KMS-11 (cell line): ENCODE measurements at regions not wholly inside any gene's neighbourhood (a gene's known extent, or its start where the extent isn't known, plus 50 kb on each side); places are given as distances from the start of the nearest gene placed in this dataset.
"Not testable (repeated sequence)": the region's sequence is repeated elsewhere in the genome, so short reads cannot be mapped to it uniquely, and the experiment has no call there.

Source experiments
- H2AFZ ChIP-seq: fragments of 200-600 bp; sonication (generic); 2 replicates; pipeline ENCODE4 v1.6.1; 2016; ENCODE audit warnings: antibody characterized with exemption, mixed run types, low read depth
- H3K27ac ChIP-seq: fragments of 200-600 bp; sonication (generic); 2 replicates; pipeline ENCODE4 v1.6.1; 2016; ENCODE audit warnings: mild to moderate bottlenecking, mixed run types
- H3K27me3 ChIP-seq: fragments of 200-600 bp; sonication (generic); 2 replicates; pipeline ENCODE4 v1.6.1; 2017; ENCODE audit warnings: mild to moderate bottlenecking, low read depth, mixed run types, moderate library complexity; ENCODE audit not compliant: insufficient read depth
- H3K36me3 ChIP-seq: fragments of 200-600 bp; sonication (generic); 2 replicates; pipeline ENCODE4 v1.6.1; 2017; ENCODE audit warnings: mild to moderate bottlenecking, mixed run types; ENCODE audit not compliant: insufficient read depth
- H3K4me1 ChIP-seq: fragments of 200-600 bp; sonication (generic); 2 replicates; pipeline ENCODE4 v1.6.1; 2016; ENCODE audit warnings: mild to moderate bottlenecking, low read depth, mixed run types; ENCODE audit not compliant: poor library complexity, severe bottlenecking
- H3K4me2 ChIP-seq: fragments of 200-600 bp; sonication (generic); 2 replicates; pipeline ENCODE4 v1.7.0; 2016; ENCODE audit warnings: mild to moderate bottlenecking, mixed run types
- H3K4me3 ChIP-seq: fragments of 200-600 bp; sonication (generic); IDR thresholded peaks from 2 replicates; pipeline ENCODE4 v1.6.1; 2017; ENCODE audit warnings: low read depth, low read length, mixed read lengths; ENCODE audit not compliant: insufficient read depth
- H3K79me2 ChIP-seq: fragments of 200-600 bp; sonication (generic); 2 replicates; pipeline ENCODE4 v1.6.1; 2016; ENCODE audit warnings: low read depth, mixed run types; ENCODE audit not compliant: insufficient read depth
- H3K9ac ChIP-seq: fragments of 200-600 bp; sonication (generic); 2 replicates; pipeline ENCODE4 v1.6.1; 2016; ENCODE audit warnings: mild to moderate bottlenecking, mixed run types
- H4K20me1 ChIP-seq: fragments of 200-600 bp; sonication (generic); 2 replicates; pipeline ENCODE4 v1.6.1; 2016; ENCODE audit warnings: mild to moderate bottlenecking, mixed run types; ENCODE audit not compliant: insufficient read depth
- CTCF ChIP-seq: fragments of 200-600 bp; sonication (generic); conservative IDR thresholded peaks from 2 replicates; pipeline ENCODE4 v1.6.1; 2017; ENCODE audit warnings: low read depth, mild to moderate bottlenecking, antibody characterized with exemption, low read length, moderate library complexity, mixed read lengths

DNA sequence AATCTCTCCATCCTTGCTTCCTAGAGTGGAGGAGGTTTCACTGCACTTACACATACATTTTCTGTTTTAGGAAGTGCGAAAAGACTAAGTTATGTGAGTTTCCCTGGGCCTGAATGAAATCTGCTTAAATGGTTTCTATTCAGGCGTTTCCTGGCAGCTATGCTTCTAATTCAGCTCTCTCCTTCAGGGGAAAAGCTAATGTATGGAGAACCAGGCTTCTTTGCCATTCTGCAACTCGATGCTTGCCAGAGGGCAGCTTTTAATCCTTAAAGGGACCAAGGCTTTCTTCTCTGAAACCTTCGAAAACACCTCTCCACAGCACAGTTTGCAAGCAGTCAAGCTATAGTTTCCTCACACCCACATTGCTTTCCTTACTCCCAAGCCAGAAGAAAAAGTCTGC lies 89.5 kb upstream of the ARX start:
- Histone ChIP-seq H3K27me3 (no peaks in the 10 kb centered on the region), H3K79me2 (no peaks in the 10 kb centered on the region), H3K27ac (no peak overlapping the region), H3K9ac (no peak overlapping the region), H3K4me1 (no peaks in the 10 kb centered on the region), H3K36me3 (no peaks in the 10 kb centered on the region), H3K4me2 (no peak overlapping the region), H4K20me1 (no peaks in the 10 kb centered on the region), H3K4me3 (no peak overlapping the region), H2AFZ (no peak overlapping the region)
- TF ChIP-seq CTCF: no peak

DNA sequence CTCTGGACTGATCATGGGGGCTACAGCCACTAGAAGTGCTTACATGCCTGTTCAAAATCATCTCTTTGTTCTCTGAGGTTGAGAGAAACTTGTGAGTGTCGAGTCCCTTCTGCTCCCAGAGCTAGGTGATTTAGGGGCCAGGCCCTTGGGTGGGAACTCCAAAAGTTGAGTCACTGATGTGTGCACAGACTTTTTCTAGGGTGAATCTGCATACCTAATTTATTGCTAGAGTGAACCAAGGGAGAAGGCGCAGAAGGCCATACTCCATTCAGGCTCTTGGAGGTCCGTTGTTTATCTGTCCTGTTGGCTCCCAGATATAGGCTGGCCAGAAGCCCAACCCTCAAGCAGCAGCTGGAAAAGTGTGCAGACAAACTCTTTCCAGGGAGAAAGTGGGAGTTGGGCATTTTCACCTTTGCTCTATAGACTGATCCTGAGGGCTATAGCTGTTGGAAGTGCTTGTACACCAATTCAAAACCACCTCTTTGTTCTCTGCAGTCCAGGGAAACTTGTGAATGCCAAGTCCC lies 80.8 kb upstream of the ARX start:
- no peak for TF ChIP-seq CTCF
- H3K36me3 ChIP-seq: no peaks in the 10 kb centered on the region
- H3K4me1 ChIP-seq: no peaks in the 10 kb centered on the region
- H3K4me3 ChIP-seq: no peak overlapping the region
- no peak overlapping the region for H3K27ac ChIP-seq
- H3K27me3 ChIP-seq: no peaks in the 10 kb centered on the region
- no peak overlapping the region for H2AFZ ChIP-seq
- H4K20me1 ChIP-seq: no peaks in the 10 kb centered on the region
- no peak overlapping the region for H3K4me2 ChIP-seq
- H3K9ac ChIP-seq: no peak overlapping the region
- no peaks in the 10 kb centered on the region for H3K79me2 ChIP-seq

DNA sequence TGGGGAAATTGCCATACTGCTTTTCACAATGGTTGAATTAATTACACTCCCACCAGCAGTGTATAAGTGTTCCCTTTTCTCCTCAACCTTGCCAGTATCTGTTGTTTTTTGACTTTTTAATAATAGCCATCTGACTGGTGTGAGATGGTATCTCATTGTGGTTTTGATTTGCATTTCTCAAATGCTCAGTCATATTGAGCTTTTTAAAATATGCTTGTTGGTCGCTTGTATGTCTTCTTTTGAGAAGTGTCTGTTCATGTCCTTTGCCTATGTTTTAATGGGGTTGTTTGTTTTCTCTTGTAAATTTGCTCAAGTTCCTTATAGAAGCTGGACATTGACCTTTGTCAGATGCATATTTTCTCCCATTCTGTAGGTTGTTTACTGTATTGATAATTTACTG lies 75.4 kb upstream of the ARX start:
- not testable (repeated sequence) for H4K20me1 ChIP-seq, H3K4me1 ChIP-seq, H3K79me2 ChIP-seq, H2AFZ ChIP-seq, H3K36me3 ChIP-seq, H3K9ac ChIP-seq, H3K4me3 ChIP-seq, H3K27me3 ChIP-seq, H3K4me2 ChIP-seq, H3K27ac ChIP-seq

DNA sequence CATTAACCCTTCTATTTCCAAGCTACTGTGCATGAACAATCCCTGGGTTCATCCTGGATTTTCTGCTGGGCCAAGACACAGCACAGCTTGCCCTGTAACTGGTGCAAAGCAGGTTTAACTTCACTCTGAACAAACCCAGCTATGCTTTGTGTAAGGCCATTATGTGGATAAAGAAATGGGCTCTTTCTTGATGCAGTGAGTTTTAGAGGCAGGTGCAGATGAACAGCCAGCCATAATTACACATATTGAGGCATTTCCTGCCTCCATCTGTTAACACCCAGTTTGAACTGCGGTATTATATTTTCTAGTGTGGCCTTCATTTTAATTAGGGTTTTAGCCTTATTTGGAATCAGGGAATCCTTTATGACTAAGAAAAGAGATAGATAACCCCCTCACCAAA lies 68.7 kb upstream of the ARX start:
- Histone ChIP-seq H3K27me3 (no peaks in the 10 kb centered on the region), H3K4me3 (no peak overlapping the region), H3K4me1 (no peaks in the 10 kb centered on the region), H3K36me3 (no peaks in the 10 kb centered on the region), H3K27ac (no peak overlapping the region), H4K20me1 (no peaks in the 10 kb centered on the region), H2AFZ (no peak overlapping the region), H3K79me2 (no peaks in the 10 kb centered on the region), H3K4me2 (no peak overlapping the region), H3K9ac (no peak overlapping the region)
- TF ChIP-seq CTCF: no peak

- Histone ChIP-seq H3K27ac (no peak overlapping the region), H3K4me1 (no peaks in the 10 kb centered on the region), H3K36me3 (no peaks in the 10 kb centered on the region), H3K79me2 (no peaks in the 10 kb centered on the region), H3K4me2 (no peak overlapping the region), H3K4me3 (no peak overlapping the region), H4K20me1 (no peaks in the 10 kb centered on the region), H3K27me3 (no peaks in the 10 kb centered on the region), H3K9ac (no peak overlapping the region), H2AFZ (no peak overlapping the region)
- no peak for TF ChIP-seq CTCF
These were observed 67.9 kb upstream of the ARX start for GRCh38 chrX:25083661-25084060.
